ENCODE measurements at regions not wholly inside any gene's neighbourhood (a gene's known extent, or its start where the extent isn't known, plus 50 kb on each side); places are given as distances from the start of the nearest gene placed in this dataset.
A peak's percentile ranks its signal among the peaks of the same experiment; 100 is the strongest.
"Not testable (repeated sequence)": the region's sequence is repeated elsewhere in the genome, so short reads cannot be mapped to it uniquely, and the experiment has no call there.

DNA sequence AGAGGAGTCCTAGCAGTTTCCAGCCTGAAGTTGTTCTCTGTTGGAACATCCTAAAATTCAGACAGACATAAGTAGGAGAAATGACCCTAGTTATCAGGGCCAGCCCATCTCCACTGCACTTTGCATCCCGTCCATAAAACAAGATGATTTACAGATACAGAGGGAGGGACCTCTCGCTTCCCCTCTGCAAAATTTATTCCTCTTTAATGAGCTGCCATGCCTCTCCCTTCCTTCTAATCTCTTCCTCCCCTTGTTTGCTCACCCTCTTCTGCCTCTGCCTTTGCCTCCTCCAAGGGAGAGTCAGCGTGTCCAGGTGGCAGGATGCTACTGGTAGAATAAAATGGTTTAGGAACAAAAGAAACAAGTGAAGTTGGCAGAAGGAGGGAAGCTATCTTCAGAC is 351.3 kb downstream of the SOX9 start:
- no peak for DNase-seq (ENCODE audit: low read depth)

DNA sequence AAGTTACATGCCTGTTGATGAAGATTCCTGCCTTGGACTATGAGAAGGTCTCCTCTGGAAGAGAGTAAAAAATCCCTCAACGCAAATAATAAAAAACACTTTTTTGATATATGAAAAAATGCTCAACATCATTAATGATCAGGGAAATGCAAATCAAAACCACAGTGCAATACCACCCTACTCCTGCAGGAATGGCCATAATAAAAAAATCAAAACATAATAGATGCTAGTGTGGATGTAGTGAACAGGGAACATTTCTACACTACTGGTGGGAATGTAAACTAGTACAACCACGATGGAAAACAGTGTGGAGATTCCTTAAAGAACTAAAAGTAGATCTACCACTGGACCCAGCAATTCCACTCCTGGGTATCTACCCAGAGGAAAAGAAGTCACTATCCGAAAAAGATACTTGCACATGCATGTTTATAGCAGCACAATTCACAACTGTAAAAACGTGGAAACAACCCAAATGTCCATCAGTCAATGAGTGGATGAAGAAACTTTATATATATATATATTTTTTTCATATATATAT is 352.1 kb downstream of the SOX9 start:
- DNase-seq (ENCODE audit: low read depth): not testable (repeated sequence)

DNA sequence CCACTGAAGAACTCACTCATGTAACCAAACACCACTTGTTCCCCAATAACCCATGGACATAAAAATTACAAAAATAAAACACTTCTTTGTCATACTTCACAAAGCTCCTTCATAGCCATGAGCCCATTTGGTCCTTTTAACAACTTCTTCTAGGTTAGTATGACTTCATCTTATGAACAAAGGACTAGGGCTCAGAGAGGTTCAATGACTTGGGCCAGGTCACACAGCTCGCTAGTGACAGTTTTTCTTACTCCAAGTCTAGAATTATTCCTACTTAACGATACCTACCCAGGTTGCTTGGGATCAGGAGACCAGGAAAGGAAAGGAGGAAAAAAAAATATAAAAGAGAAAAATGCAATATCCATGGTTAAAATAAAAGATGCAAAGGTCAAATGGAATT is 353.4 kb downstream of the SOX9 start:
- DNase-seq (ENCODE audit: low read depth): no peak

DNA sequence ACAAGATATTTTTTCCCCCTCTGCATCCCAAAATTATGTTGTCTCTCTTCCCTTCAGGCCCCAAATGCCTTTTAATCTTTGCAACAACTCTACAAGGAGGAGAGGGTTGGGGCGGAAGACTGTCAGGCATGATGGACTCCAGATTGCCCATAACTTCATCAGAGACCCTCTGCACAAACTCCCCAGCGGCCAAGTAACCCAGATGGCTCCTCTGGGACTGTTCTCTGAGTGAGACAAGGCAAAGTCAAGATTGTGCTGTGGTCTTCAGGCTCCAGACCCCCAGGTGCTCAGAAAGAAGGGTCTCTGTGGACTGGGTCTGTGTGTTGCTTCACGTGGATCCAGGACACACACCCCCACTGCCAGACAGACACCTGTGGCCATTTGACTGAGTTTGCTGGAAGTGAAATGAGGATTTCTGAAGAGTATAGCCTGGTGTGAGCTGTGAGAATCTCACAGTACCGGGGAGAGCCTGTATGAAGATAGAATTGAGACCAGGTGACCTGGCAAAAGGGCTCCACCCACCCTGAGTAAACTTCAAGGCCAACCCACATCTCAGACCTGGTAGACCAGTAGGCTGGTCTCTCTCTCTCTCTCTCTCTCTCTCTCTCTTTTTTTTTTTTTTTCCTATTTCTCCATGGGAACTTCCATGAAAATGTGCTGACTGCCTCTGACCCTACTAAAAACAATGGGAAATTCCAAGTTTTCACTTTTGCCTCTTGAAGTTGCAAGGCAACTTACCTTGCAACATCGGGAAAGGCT is 354.1 kb downstream of the SOX9 start:
- DNase-seq (ENCODE audit: low read depth): peak; percentile 57

DNA sequence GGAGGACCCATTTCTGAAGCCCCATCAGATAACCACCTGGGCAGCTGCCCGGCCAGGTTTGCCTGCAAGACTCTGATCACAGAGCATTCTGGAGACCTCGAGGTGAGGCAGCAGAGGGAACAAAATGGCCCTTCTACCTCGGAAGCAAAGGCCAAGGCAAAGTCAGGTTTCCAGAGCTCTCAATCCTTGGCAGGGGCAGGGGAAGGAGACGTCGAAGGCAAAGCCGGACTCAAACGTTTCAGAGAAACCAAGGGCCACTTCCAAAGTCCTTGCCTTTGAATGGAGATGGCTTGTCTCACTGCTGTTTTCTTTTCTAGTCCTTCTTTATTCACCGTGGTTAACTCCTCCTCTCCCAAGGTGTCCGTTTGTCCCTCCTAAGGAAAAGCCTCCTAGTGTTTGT is 355.3 kb downstream of the SOX9 start:
- DNase-seq (ENCODE audit: low read depth): no peak

DNA sequence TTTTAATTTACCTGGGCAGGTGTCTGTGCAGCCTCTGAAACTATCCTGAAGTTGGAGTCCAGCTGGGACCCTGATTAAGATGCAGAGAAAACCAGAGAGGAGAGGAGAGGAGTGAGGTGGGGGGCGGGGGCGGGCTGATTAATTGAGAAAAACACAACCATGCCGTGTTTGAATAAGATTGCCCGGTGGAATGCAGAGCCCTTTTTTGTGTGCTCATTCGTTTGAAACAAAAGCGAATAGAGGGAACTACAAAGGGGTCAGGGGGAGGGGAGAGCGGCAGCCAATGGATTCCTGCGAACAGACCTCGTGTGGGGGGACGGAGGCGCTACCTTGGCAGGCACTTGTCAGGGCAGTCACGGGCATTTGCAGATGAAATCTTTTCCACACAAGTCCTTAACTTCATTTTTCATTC is 355.8 kb downstream of the SOX9 start:
- peak; percentile 40 for DNase-seq (ENCODE audit: low read depth)

DNA sequence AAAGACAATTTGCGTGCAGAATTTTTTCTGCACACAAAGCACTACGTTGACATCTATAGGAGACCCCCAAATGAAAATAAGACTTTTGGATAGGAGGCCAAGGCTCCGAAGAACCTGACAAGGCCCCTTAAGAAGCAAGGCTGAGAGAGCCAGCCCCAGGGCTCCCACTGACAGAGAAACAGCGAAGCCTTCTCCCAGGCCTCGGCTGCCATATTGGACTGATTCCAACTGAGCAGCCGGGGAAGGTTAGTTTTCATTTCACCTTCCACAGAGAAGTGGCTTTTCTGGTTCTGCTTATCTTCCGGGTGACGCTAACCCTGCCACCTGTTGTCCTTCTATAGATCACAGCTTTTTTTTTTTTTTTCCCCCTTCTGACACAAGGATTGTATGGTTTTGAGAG is 356.7 kb downstream of the SOX9 start:
- DNase-seq (ENCODE audit: low read depth): no peak

DNA sequence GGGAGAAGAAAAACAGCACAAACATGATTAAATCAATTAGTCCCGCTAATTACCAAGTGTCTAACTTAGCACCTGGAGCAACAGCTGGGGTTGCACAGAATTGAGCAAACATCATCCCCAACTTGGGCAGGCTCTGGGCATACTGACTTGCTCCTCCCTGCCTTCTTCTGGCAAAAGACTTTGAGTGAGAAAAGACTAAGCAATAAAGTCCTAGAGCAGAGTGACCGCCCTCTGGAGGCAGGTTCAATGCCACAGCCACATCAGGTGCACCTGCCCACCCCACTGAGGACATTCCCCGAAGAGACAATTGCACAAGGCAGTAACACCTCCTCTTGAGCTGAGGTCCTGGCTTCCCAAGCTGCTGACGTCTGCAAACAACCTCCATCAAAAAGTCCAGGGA is 358.3 kb downstream of the SOX9 start:
- no peak for DNase-seq (ENCODE audit: low read depth)

DNA sequence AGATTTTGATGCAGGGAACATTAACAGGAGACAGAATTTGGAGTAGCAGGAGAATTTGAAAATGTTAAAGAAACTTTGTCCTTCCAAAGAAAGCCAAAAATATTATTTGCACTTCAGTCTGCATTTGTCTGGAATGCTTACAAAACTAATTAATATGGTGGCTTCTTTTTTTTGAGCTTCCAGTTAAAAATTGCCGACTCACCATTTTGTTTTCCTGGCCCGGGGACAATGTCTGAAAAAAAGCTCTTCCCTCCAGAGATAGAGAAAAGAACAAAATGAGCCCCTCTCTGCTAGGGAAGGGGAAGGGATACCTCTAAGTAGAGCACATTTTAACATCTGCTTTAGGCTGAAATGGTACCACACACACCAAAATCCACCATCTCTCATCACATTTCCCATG is 360.8 kb downstream of the SOX9 start:
- no peak for DNase-seq (ENCODE audit: low read depth)

DNA sequence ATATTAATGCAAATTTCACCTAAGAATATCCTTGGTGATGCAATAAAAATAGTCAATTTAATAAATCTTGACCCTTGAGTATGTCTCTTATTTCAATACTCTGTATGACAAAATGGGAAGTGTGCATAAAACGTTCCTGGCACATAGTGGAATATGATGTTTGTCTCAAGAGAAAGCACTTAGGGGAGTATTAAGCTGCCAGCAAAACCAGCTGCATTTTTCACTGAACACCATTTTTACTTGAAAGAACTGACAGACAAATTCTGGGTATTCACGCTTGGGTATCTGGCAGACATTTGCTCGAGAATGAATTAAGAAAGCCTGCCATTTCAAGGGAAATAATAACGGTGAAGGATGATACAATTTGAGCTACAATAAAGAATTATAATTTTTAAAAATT is 364.8 kb downstream of the SOX9 start:
- DNase-seq (ENCODE audit: low read depth): no peak

DNA sequence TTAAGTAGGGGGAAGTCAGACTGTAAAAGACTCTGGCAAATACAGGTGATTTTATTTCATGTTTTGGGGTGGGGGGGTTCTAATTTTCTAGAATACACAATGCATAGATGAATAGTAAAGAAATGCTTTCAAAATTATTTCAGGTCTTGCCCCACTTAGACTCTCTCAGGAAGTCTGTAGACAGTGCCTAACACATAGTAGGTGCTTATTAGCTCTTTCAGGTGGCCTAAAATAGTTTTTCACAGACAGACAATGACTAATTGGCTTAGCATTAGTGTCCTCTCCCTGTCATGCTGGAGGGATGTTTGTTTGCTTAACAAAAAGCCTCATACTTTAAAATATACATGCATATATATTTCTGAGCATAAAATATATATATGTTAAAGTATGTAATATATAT is 366.0 kb downstream of the SOX9 start:
- no peak for DNase-seq (ENCODE audit: low read depth)

DNA sequence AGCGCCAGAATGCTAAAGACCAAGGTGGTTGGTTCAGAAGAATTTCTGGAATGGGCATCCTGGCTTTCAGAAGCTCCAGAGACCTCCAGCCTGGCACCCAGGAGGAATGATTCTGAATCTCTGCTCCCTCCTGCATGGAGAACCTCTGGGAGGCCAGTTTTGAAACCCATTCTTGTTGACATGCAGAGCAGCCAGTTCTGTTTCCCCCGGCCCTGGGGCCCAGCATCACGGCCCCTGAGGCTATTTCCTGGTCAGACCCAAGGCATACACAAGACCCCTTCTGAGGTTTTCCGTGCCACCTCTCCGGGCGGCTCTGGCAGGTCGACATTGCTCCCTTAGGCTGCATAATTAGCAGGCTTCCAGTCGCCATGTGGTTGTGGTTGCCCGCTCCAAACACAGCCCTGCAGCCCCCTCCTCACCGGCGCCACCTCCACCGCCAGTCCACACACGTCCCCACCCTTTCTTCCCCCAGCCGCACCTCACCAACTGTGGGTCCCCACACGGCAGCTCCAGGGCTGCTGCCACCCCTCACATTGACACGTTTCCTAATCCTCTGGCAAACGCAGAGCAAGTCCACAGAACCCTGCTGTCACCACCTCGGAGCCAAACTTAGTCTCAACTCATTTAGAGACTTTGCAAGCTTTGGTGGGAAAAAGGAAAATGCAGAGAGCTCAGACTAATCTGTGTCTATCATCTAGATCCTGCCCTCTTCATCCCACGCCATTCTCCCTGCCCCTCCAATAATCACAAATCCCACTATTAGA is 367.1 kb downstream of the SOX9 start:
- peak; percentile 43 for DNase-seq (ENCODE audit: low read depth)

DNA sequence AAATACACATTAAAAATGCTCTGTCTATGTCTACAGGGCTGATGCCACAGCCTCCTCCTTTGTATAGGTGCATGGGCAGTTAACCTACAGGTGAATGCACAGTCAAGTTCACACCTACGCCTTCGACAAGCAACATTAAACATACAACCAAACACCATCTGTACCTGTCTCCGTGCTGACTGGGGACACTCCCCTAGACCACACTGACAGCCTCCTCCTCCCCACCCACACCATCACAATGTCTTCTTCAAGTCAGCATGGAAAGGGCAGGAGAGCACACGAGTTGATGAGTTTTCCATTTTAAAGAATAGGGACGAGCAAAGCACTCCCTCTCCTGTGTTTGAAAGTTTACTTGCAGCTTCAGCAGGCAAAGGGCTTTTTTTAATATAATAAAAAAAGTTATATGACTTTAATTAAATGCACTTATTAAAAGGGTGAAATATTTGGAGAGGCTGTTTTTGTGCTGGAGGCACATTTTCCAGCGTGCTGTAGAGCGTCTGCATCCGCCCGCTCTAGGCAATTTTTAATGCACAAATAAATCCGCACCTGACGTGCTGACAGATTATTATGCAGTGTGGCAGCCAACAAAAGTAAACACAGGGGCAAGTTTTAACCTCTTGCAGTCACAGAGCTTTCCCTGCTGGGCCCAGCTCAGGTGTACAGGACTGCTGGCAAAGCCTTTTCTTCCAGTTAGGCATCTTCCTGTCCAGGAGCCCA is 367.9 kb downstream of the SOX9 start:
- DNase-seq (ENCODE audit: low read depth): no peak

DNA sequence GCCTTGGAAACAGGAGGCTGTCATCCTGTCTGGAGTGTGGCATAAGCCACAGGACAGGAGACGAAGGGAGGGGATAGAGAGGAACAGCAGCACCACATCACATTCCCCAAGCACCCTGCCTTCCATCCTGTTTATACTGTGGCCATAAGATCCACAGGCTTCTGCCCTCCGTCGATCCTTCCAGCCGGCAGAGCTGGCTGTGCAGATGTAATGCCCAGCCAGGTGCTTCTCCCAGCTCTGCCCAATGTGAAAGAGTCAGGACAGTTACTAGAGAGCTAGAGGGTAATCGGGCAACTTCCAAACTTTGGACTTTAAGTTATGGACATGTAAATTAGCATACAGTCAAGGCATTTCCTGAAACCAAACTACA is 368.4 kb downstream of the SOX9 start:
- DNase-seq (ENCODE audit: low read depth): no peak

DNA sequence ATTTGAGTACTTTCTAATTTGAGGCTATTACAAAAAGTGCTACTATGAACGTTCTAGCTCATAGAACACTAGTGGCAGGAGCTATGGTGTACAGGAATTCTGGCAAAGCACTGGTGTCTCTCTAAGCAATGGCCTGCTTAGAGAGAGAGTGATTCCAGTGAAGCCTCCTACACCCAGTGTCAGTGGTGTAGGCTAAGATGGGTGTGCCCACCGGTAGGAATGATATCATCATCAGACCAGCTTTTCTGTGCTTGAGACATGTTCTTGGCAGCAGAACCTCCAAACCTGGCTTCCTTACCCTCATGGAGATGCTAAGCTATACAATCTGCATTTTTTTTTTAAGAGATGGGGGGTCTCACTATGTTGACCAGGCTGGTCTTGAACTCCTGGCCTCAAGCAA is 370.3 kb downstream of the SOX9 start:
- DNase-seq (ENCODE audit: low read depth): no peak

DNA sequence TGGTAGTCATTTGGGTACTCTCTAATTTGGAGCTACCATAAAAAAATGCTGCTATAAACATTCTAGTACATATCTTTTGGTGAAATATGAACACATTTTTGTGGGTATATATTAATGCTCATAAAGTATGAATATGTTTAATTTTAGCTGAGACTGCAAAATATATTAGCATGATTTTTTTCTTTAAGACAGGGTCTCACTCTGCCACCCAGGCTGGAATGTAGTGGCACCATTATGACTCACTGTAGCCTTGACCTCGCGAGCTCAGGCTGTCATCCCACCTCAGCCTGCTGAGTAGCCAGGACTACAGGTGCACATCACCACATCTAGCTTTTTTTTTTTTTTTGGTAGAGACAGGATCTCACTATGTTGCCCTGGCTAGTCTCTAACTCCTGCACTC is 371.7 kb downstream of the SOX9 start:
- DNase-seq (ENCODE audit: low read depth): peak; percentile 35

DNA sequence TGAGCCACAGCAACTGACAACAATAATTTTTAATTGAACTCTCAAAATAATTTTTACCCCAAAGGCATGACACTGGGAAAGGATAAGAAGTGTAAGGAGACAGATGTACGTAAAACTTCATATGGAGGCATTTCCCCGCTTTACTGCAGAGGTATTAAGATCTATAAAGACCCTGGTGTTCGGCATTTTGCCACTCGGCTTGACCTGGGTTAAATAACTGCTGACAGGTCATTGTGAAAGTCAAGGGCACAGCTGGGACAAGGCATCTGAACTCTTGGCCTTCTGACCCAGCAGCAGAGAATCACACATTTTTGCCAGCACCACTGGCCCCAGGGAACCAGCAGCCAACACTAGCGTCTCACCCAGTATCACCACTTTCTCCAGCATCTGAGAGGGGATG is 372.1 kb downstream of the SOX9 start:
- no peak for DNase-seq (ENCODE audit: low read depth)

DNA sequence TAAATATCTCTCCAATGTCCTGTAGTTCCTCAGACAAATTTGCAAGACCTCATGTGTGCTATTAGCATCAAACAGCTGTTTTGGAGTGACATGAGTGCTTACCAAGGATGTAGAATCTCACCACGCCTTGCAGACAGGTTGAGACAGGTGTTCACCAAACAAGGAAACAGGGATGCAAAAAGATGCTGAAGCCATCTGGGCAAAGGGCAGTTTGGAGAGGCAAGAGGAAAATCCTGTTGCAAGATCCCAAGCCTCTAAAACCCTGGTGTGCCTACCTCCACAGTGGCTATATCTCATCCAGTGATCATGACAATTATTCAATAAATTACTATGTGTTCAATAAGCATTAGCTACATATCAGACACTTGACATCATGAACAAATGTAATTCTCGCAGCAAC is 373.7 kb downstream of the SOX9 start:
- no peak for DNase-seq (ENCODE audit: low read depth)

DNA sequence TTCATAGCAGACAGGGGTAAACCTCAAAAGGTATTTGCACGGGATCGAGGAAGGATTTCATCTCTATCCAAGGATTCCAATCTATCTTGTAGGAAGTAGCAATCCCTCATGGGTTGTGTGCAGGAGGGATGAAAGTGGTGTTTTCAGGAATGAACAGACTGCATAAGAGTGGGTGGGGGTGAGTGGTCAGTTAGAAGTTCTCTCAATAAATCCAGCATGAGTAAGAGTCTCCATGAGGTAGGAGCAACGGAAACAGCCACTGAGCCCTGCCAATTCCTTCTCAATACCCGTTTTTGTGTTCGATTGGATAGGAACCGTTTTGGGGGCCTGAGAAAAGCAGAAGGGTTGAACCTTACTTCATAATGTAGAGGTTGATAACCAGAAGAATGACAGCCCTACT is 375.6 kb downstream of the SOX9 start:
- DNase-seq (ENCODE audit: low read depth): no peak

DNA sequence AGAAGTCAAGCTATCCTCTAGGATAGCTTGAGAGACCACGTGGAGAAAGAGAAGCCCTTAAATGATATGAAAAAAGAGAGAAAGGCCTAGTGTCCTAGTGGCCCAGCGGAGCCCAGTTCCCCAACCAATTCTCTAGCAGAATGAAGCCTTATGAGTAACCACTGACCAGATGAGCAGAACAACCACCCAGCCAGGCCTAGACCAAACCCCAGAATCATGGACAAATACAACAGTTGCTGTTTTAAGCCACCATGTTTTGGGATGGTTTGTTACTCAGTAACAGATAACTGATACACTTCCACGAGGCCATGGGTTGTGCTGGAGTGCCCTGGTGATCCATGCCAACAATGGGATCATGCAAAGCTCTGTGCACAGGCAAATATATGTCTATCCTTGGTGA is 377.1 kb downstream of the SOX9 start:
- no peak for DNase-seq (ENCODE audit: low read depth)

DNA sequence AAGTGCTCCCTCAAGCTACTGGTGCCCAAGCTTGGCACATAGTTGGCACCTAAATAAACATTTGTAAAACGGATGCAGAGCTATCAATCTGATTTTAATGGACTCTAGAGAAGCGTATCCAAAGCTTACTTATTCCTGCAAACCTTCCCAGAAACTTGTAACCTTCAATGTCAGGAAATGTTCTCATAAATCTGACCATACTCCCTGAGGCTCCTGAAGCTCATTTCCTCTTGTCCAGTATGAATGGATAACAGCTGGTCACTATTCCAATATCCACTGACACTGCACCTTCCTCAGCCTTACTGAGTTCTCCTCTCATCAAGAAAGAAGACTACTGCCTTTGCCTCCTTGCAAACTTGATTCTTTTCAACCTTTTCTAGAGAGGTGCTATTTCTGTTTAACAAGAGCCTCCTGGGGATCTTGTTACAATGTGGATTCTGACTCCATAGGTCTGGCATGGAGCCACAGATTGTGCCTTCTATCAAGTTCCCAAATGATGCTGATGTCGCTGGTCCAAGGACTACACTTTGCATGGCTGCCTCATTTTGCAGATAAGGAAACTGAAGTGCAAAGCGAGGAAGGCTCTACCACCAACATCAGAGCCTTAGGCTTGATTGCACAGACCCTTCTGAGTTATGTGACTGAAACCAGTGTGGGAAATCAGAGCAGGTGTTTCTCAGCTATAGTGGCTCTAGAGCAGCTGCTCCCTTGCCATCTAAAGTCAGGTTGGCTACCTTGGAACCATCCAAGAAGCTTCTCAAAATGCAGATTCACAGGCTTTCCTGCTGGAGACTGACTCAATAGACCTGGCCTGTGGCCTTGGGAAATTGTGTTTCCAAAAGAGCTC is 377.8 kb downstream of the SOX9 start:
- DNase-seq (ENCODE audit: low read depth): no peak

Measured in renal cortical epithelial cell (primary cell).